Stimulated activated CD4-positive, alpha-beta T cell treated with anti-CD3 and anti-CD28 coated beads, Interleukin-2, amount 100 ng/mL, for 24 hours (primary cell): ENCODE measurements at regions not wholly inside any gene's neighbourhood (a gene's known extent, or its start where the extent isn't known, plus 50 kb on each side); places are given as distances from the start of the nearest gene placed in this dataset.
"Not testable (repeated sequence)": the region's sequence is repeated elsewhere in the genome, so short reads cannot be mapped to it uniquely, and the experiment has no call there.

Experiments
- DNase-seq, 2 donors: peaks; one replicate each; pipeline ENCODE4 v3.0.0-alpha.2; 2020

DNA sequence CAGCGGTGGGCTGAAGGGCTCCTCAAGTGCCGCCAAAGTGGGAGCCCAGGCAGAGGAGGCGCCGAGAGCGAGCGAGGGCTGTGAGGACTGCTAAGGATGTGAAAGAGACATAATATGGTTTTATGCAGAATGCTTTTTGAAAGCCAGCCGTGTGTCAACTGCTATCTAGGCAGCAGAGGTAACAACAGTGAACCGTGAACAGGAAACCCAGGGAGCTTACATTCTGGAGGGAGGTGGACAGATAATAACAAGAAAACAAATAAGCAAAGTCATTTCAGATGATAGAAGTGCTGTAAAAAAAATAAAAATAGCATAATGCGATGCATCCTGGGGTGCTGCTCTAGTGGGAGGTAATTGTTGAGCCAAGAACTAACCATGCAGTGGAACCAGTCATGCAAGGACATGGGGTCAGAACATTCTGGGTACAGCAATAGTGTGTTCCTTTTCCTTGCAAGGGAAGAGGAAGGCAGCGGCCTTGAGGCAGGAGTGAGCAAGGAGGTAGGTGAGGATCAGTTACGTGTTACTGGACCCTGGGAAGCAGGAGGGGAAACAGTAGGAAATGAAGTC lies 134.4 kb upstream of the TMEM170B start:
- DNase-seq: no peak

- DNase-seq: not testable (repeated sequence)
Observed at GRCh38 chr6:11402581-11402980, 135.0 kb upstream of the TMEM170B start.

DNA sequence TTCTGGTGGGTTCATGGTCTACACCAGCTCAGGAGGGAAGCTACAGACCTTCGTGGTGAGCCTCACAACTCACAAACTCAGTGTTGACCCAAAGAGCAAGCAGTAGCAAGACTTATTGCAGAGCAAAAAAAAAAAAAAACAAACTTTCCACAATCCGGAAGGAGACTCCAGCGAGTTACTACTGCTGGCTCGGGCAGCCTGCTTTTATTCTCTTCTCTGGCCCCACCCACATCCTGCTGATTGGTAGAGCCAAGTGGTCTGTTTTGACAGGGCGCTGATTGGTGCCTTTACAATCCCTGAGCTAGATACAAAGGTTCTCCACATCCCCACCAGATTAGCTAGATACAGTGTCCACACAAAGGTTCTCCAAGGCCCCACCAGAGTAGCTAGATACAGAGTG lies 135.6 kb upstream of the TMEM170B start:
- DNase-seq: not testable (repeated sequence)

DNA sequence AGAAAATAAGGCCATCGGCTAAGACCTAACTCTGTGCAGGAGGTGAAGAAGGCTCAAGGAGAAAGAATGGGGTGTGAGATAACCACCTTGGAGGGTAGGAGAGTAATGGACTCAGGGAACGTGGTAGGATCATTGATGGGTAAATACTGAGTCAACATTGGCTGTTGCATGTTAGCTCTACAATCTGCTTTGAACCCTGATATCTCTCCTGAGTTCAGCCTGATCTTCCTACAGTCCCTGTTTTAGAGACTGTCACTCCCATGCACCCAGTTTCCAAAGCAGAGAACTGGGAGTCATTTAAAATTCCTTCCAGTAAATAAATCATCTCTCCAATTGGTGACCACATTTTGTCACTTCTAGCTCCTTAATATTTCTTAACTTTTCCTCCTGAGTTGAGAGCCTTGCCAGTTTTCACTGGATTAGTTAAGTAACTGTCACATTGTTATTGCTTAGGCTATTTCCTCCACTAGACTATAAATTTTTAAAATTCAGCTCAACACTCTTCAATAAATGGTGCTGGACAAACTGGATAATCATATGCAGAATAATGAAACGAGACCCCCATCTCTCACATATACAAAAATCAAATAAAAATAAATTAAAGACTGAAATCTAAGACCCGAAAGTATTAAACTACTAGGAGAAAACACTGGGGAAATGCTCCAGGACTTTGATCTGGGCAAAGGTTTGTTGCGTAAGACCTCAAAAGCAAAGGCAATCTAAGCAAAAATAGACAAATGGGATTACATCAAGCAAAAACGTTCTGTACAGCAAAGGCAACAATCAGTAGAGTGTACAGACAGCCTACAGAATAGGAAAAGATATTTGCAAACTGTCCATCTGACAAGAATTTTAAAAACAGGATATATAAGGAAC lies 138.9 kb upstream of the TMEM170B start:
- no peak for DNase-seq

- DNase-seq: no peak
Observed at GRCh38 chr6:11397622-11398450, 139.7 kb upstream of the TMEM170B start.

- no peak for DNase-seq
Observed at GRCh38 chr6:11396860-11397259, 140.7 kb upstream of the TMEM170B start.

DNA sequence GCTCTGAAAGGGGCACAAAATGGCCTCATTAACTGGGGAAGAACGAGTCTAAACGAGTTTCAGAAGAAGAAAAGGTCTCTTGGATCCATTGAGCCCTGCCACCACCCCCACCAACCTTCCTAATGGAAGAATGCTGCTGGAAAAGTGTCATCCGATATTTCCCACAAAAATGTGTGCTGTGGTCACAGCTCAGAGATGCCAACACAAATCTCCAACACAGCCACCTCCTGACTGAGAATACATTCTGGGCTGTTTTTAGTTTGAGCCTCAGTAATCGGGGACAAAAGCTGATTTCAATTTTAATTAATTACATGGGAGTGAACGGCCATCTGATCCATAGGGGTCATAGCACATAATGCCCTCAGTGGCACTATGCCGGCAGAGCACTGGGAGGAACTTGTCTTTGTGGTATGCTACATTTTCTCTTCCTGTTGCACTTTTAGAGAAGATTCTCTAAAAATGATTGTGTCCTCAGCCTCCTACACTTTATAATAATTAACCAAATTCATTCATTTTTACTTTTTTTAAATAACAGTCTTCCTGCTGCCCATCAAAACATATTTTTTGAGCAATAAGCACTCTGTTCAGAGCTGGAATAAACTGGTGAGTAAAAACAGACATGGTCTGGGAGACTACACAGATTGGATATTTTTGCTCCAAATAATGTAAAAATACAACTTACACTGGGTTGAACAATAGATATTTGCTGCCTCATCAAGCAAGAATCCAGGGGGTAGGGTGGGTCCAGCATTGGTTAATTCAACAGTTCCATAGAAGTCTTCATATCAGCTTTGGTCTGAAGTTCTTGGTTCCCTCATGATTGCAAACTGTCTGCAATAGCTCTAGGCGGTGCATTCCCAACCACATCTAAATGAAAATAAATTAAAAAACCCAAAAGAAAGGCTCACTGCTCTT lies 143.6 kb upstream of the TMEM170B start:
- DNase-seq: no peak

DNA sequence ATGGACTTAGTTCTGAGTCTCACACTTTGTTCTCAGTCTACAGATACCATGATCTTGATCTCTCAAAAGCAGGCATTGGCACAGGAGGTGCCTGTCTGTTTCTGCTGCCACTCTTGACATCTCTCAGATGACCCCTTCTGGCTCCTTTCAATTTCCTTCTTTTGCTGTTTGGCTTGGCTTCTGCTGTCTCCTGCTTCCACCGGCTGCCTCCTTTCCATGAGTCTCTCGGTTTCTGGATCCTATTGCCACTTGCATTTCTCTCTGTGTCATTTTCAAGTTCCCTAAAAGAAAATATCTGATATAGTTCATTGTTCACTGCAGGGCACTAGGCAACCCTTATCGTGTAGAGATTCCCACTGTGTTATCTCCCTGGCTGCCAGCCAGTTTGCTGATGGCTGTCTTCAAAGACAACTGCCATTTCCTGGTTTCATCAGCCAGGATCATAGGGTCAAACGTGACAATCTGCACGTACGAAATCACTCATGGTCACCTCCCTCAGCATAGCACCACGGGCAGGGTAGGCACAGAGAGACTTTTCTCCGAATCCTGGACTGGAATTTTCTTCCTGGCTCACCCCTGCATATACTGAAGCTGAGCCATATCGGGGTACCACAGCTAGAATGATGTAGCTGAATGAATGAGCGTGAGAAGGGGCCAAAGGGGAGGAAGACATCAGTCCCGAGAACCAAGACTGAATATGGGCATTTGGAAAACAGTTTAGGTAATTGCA lies 144.6 kb upstream of the TMEM170B start:
- DNase-seq: no peak

GRCh38 chr6:11391934-11392777 lies 145.4 kb upstream of the TMEM170B start:
- no peak for DNase-seq

DNA sequence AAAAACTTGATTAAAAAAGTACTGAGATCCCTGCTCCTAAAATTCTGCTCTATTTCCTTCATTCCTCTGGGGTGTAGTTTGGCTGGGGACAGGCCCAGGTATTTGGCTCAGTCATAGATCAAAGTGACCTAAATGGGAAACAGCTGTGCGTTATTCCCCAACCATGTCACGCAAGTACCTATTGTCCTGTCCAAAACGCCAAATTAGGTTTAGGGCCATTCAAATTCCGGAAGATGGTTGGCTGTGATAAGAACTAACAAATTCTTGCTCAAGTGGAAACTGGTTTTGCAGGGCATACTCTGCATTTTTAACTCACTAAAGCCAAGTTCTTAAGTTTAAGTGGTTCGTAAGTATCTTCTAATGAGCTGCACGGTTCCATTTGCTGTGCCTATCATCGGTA lies 147.6 kb upstream of the TMEM170B start:
- no peak for DNase-seq

DNA sequence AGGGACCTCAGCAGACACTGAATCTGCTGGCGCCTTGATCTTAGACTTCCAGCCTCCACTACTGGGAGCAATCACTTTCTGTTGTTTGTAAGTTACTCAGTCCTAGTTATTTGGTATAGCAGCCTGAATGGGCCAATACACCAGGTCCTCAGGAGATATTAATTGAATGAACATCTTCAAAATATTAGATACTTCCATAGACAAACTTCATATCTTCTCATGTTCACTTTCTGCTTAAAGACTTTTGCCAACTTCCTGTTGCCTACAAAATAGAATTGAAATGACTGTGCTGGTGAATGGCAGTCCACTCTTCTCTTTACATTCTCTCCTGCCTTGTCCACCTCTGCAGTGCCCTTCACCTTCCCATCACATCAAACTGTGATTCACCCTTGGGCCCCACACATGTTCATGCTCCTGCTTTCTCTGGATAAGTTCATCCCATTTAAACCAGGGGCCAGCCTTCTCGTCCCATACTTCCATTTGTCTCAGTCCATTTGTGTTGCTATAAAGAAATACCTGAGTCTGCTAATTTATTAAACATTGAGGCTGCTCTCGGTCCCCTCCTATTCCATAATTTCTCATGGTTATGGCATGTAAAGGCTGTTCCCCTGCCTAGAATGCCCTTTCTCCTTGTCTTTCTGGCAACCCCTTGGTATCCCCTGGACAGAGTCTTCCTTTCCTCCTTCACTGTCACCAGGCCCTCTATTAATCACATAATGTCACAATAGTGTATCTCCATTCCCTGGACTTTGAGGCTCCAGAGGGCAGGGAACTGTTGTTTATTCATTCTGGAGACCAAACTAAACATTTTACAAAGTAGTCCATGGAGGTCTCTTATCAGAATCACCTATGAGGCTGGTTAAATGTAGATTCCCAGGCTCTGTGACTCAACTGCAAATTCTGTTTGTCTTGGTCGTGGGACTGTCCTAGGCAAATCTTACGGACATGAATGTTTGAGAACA lies 148.3 kb upstream of the TMEM170B start:
- DNase-seq: no peak

DNA sequence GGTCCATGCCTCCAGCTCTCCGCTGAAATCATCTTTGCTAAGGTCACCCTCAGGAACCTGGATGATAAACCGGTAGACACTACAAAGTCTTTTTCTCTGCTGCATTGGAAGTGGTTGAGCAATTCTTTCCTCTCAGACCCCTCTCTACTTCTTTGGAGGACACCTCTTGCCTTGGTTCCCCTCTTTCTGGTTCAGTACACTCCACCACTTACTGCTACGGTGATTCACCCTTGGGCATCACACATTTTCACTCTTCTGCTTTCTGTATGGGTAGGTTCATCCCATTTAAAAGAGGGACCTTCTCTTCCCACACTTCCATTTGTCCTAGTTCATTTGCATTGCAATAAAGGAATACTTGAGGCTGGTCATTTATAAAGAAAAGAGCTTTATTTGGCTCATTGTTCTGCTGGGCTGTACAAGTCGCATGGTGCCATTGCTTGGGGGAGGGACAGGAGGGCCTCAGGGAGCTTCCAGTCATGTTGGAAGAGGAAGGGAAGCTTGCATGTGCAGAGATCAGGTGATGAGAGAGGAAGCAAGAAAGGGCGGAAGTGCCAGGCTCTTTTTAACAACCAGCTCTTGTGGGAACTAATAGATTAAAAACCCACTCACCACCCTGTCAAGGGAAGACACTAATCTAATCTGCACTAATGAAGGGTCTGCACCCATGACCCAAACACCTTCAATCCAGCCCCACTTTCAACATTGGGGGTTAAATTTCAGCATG lies 149.7 kb upstream of the TMEM170B start:
- DNase-seq: no peak

- no peak for DNase-seq
Observed at GRCh38 chr6:11386726-11387125, 150.8 kb upstream of the TMEM170B start.

DNA sequence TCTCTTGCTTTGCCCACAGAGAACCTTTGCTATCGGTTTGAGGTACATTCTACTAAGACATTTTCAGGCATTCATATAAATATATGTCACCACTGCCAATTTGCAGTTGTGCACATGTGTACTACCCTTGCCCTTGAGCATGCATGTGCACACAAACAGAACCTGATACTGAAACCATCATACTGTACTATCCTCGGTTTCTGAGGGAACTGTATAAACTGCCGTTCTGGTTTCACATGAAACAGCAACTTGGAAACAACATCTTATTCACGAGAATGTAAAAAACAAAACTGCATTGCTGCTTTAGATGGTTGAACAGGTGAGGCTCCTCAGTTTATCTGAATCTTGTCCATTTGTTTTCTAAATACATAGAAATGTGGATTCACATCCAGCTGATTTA lies 151.2 kb upstream of the TMEM170B start:
- DNase-seq: no peak

GRCh38 chr6:11384531-11385309 lies 152.3 kb upstream of the NEDD9 start:
- no peak for DNase-seq

GRCh38 chr6:11381801-11382513 lies 149.5 kb upstream of the NEDD9 start:
- DNase-seq: peak; percentile 58 to 65

DNA sequence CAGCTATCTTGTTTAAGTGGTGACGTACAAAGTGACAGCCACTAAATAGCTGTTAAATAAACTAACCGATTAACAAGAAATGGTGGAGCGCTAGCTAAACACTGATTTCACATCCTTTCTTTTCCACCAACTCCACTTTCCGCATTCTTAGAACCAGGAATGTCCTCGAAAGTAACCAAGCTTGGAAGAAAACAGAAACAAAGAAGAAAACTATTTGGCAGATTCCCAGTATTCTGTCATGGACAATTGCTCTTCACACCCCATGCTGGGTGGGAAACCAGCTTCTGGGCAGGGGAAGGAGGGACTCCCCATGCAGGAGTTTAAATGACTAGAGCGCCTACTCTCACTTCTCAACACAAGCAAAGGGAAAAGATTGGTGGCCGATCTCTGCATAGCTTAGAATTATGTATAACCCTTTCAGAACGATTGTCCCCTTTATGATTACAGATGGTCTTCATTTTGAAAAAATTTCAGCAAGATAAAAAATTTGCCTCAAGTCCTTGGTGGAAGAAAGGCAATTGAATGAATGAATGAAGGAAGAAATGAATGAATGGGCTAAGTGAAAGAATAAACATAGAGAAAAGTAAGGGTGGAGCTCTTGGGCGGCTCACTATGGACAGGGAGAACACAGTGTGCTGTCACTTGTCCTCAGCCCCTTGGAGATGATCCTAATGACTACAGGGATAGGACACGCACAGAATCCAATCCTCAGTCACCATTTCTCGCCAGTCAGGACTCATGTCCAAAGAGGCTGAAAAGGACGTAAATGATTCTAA lies 148.7 kb upstream of the NEDD9 start:
- DNase-seq: no peak
